ENCODE measurements at regions not wholly inside any gene's neighbourhood (a gene's known extent, or its start where the extent isn't known, plus 50 kb on each side); places are given as distances from the start of the nearest gene placed in this dataset.

GRCh38 chr6:99743647-99744046 is 137.0 kb downstream of the PRDM13 start:
- TF ChIP-seq ZNF878 (CRISPR knock-in tag; IDR thresholded peaks at IDR 0.05): no peak
- no peak for TF ChIP-seq CTCF (CRISPR knock-in tag; IDR thresholded peaks at IDR 0.05)
- no peak for TF ChIP-seq THAP9 (CRISPR knock-in tag; IDR thresholded peaks at IDR 0.05; ENCODE audit: borderline replicate concordance)
- no peak for TF ChIP-seq ZBTB20 (CRISPR knock-in tag; IDR thresholded peaks at IDR 0.05; ENCODE audit: borderline replicate concordance, low read depth)
- TF ChIP-seq REST (IDR thresholded peaks at IDR 0.05; ENCODE audit: borderline replicate concordance in 1 of 2, low read depth in 1 of 2, low read length in 2 of 2): no peak
- TF ChIP-seq ZNF766 (CRISPR knock-in tag; IDR thresholded peaks at IDR 0.05; ENCODE audit: borderline replicate concordance): no peak
- TF ChIP-seq ARID5B (CRISPR knock-in tag; IDR thresholded peaks at IDR 0.05): no peak
- no peak for TF ChIP-seq TOPORS (CRISPR knock-in tag; IDR thresholded peaks at IDR 0.05)
- no peak for TF ChIP-seq FOXA1 (IDR thresholded peaks at IDR 0.05)
- TF ChIP-seq FOXA1 (CRISPR knock-in tag; IDR thresholded peaks at IDR 0.05): no peak
- no peak for TF ChIP-seq ZNF512 (CRISPR knock-in tag; IDR thresholded peaks at IDR 0.05)
- TF ChIP-seq EP300 (IDR thresholded peaks at IDR 0.05; ENCODE audit: low read depth in 2 of 2, low read length in 2 of 2): no peak
- TF ChIP-seq EP300 (CRISPR knock-in tag; IDR thresholded peaks at IDR 0.05; ENCODE audit: borderline replicate concordance): no peak
